CD4-positive, alpha-beta T cell treated with Interleukin-21 for 1 hour (primary cell): ENCODE measurements at regions not wholly inside any gene's neighbourhood (a gene's known extent, or its start where the extent isn't known, plus 50 kb on each side); places are given as distances from the start of the nearest gene placed in this dataset.
"Not testable (repeated sequence)": the region's sequence is repeated elsewhere in the genome, so short reads cannot be mapped to it uniquely, and the experiment has no call there.

Source experiments
- DNase-seq: peaks from one replicate; pipeline ENCODE4 v3.0.0-alpha.2; 2020

GRCh38 chr4:159410076-159410777, 307.3 kb downstream of the RAPGEF2 start:
- no peak for DNase-seq

- no peak for DNase-seq
Measured at GRCh38 chr4:159410891-159411290, 308.0 kb downstream of the RAPGEF2 start.

- DNase-seq: no peak
Measured at GRCh38 chr4:159413306-159413943, 310.5 kb downstream of the RAPGEF2 start.

- no peak for DNase-seq
Measured at GRCh38 chr4:159414305-159414704, 311.4 kb downstream of the RAPGEF2 start.

- no peak for DNase-seq
Measured at GRCh38 chr4:159416073-159416472, 313.2 kb downstream of the RAPGEF2 start.

- DNase-seq: no peak
Measured at GRCh38 chr4:159416996-159417395, 314.1 kb downstream of the RAPGEF2 start.

GRCh38 chr4:159420162-159421057, 317.5 kb downstream of the RAPGEF2 start:
- DNase-seq: no peak

- not testable (repeated sequence) for DNase-seq
Measured at GRCh38 chr4:159421058-159421419, 318.2 kb downstream of the RAPGEF2 start.

GRCh38 chr4:159422019-159422418, 319.1 kb downstream of the RAPGEF2 start:
- no peak for DNase-seq

- no peak for DNase-seq
Measured at GRCh38 chr4:159422626-159423025, 319.7 kb downstream of the RAPGEF2 start.

GRCh38 chr4:159425737-159426305, 322.9 kb downstream of the RAPGEF2 start:
- DNase-seq: no peak

GRCh38 chr4:159428293-159428692, 325.4 kb downstream of the RAPGEF2 start:
- DNase-seq: no peak

- DNase-seq: no peak
Measured at GRCh38 chr4:159428975-159429692, 326.3 kb downstream of the RAPGEF2 start.

- no peak for DNase-seq
Measured at GRCh38 chr4:159429693-159430035, 326.8 kb downstream of the RAPGEF2 start.

GRCh38 chr4:159430896-159431295, 328.0 kb downstream of the RAPGEF2 start:
- no peak for DNase-seq

GRCh38 chr4:159432436-159432835, 329.6 kb downstream of the RAPGEF2 start:
- no peak for DNase-seq

- DNase-seq: no peak
Measured at GRCh38 chr4:159433337-159433736, 330.5 kb downstream of the RAPGEF2 start.

- DNase-seq: no peak
Measured at GRCh38 chr4:159434114-159434870, 331.4 kb downstream of the RAPGEF2 start.

GRCh38 chr4:159434871-159435241, 332.0 kb downstream of the RAPGEF2 start:
- DNase-seq: no peak

GRCh38 chr4:159435561-159436023, 332.7 kb downstream of the RAPGEF2 start:
- no peak for DNase-seq

- DNase-seq: no peak
Measured at GRCh38 chr4:159443975-159444374, 341.1 kb downstream of the RAPGEF2 start.

GRCh38 chr4:159444678-159445077, 341.8 kb downstream of the RAPGEF2 start:
- DNase-seq: no peak
